RPMI8226 (cell line): ENCODE measurements at regions not wholly inside any gene's neighbourhood (a gene's known extent, or its start where the extent isn't known, plus 50 kb on each side); places are given as distances from the start of the nearest gene placed in this dataset.
"Not testable (repeated sequence)": the region's sequence is repeated elsewhere in the genome, so short reads cannot be mapped to it uniquely, and the experiment has no call there.

Experiments used
- DNase-seq: peaks from one replicate; pipeline ENCODE4 v3.0.0-alpha.2; 2015

DNA sequence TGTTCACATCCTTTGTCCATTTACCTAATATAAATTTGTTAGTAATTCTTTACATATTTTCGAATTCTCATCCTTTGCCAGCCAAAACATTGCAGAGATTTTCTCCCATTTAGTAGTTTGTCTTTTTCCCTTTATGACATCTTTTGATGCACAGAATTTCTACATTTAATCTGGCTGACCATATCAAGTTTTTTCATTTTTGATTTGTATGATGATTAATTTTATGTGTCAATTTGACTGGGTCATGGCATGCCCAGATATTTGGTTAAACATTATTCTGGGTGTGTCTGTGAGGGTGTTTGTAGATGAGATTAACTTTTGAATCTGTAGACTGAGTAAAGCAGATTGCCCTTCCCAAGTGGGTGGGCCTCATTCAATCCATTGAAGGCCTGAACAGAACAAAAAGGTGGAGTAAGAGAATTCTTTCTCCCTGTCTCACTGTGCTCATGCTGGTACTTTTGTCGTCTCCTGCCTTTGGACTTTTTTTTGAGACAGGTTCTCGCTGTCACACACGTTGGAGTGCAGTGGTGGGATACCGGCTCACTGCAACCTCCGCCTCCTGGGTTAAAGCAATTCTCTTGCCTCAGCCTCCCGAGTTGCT, 72.1 kb upstream of the EPB41L1 start:
- no peak for DNase-seq

DNA sequence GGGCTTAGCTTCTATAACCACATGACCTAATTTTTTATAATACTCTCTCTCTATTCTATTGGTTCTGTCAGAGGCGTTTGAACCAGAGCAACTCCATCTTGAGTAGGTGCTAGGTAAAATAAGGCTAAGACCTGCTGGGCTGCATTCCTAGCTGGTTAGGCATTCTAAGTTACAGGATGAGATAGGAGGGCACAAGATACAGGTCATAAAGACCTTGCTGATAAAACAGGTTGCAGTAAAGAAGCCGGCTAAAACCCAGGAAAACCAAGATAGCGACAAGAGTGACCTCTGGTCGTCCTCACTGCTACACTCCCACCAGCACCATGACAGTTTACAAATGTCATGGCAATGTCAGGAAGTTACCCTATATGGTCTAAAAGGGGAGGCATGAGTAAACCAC, 71.3 kb upstream of the EPB41L1 start:
- not testable (repeated sequence) for DNase-seq

DNA sequence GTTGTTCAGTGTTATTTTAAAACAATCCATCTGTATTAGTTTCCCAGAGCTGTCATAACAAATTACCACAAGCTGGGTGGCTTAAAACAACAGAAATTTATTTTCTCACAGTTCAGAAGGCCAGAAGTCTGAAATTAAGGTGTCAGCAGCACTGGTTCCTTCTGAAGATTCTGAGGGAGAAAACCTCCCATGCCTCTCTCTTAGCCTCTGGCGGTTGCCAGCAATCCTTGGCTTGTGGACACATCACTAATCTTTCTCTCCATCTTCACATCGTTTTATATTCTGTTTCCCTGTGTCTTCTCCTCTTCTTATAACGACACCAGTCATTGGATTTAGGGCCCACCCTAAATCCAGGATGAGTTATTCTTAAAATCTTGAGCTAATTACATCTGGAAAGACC, 70.2 kb upstream of the EPB41L1 start:
- DNase-seq, result no peak

DNA sequence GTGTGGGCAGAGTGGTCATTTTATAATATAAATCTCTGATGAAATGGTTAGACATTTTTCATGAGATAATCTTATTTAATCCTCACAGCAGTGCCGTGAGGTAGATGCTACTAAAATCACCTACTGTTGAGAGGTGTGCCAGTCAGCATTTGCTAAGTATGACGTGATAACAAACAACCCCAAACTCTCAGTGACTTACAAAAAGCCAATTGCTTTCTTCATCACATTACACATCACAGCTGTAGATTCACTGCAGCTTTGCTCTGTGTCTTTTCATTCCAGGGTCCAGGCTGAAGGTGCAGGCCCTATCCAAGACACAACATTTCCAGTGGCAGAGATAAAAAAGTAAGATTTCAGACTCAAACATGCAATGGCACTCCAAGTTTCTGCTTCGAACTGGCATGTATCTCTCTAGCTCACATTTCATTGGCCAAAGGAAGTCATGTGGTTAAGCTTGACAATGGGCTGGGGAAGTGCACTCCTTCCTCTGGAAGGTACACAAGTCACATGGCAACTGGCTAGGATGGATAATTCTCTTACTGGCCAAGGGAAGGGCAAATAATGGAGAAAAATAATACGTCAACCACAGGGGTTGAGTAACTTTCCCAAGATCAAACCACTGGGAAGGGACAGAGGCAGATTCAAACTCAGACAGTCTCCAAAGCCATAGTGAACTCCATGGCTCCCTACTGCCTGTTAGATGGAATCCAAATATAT, 69.5 kb upstream of the EPB41L1 start:
- no peak for DNase-seq

DNA sequence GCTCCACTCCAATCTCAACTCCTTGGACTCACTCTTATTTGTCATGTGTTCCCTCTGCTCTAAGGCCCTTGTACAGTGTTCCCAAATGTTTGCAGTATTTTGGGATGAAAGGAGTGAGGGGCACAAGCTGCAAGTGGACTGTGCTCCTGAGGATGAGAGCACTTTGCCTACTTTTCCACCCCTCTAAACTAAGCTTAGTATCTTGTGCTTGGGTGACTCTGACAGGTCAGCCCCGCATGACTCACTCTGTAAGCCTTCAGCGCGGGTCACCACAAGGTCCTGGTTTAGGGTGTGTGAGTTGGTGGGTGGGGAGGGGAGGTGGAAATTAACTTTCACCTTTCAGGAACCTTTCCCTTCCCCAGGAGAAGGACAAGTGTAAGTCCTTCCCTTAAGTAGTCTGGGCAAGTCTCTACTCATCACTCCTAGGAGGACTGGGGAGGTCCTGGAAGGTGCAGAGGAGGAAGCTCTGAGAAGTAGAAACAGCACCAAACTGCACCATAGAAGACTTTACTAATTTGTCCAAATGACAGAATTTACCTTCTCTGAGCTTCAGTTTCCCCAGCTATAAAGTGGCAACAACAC, 68.8 kb upstream of the EPB41L1 start:
- DNase-seq, result no peak

GRCh38 chr20:36086767-36087166, 67.8 kb upstream of the EPB41L1 start:
- DNase-seq, result peak; percentile 26

GRCh38 chr20:36090223-36090622, 64.3 kb upstream of the EPB41L1 start:
- DNase-seq, result peak; percentile 53

- DNase-seq, result no peak
Measured at GRCh38 chr20:36091561-36092397, 62.8 kb upstream of the EPB41L1 start.

DNA sequence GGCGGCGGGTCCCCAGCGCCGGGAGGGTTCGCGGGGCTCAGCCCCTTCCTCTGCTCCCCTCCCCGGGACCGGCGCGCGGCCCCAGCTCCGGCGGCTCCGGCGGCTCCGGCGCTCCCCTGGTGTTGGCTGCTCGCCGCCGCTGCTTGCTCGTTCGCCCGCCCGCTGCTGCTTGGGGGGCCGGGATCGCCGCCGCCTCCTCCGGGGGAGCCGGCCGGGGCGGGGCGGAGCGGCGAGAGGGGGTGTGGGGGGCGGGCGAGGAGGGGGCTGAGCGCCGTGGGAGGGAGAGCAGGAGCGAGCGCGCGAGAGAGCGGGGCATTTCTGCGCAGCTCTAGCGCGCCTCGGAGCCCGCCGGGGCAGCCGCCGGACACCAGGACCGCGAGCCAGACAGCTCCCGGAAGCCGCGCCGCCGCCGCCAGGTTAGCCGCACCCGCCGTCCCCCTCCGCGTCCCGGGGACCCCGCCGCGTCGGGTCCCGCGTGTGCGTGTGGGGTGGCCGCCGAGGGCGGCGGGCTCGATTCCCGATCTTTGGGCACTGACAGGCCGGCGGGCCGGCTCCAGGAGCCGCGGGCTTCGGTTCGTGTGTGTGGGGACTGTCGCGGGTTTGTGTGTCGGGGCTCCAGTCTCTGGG, 62.0 kb upstream of the EPB41L1 start:
- DNase-seq, result peak; percentile 51

- DNase-seq, result peak; percentile 78
Measured at GRCh38 chr20:36093025-36093803, 61.3 kb upstream of the EPB41L1 start.

GRCh38 chr20:36093804-36094145, 60.8 kb upstream of the EPB41L1 start:
- no peak for DNase-seq

DNA sequence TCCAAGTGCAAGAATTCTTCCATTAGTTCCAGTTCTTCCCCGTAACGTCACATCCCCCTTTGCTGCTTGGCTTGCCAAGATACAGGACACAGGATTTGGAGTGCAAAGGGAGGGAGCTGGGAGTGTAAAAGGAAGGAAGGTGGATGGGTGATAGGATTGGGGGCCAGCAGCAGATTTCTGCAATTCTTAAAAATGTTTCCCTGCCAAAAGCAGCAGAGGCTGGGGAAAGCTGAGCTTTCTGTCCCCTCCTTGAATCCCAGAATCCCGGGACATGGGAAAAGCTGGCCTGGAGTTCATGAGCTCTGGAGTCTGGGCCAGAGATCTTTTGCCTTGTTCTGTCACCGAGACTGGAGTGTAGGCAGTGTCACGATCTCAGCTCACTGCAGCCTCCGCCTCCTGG, 60.0 kb upstream of the EPB41L1 start:
- no peak for DNase-seq

- no peak for DNase-seq
Measured at GRCh38 chr20:36096435-36096834, 58.1 kb upstream of the EPB41L1 start.

DNA sequence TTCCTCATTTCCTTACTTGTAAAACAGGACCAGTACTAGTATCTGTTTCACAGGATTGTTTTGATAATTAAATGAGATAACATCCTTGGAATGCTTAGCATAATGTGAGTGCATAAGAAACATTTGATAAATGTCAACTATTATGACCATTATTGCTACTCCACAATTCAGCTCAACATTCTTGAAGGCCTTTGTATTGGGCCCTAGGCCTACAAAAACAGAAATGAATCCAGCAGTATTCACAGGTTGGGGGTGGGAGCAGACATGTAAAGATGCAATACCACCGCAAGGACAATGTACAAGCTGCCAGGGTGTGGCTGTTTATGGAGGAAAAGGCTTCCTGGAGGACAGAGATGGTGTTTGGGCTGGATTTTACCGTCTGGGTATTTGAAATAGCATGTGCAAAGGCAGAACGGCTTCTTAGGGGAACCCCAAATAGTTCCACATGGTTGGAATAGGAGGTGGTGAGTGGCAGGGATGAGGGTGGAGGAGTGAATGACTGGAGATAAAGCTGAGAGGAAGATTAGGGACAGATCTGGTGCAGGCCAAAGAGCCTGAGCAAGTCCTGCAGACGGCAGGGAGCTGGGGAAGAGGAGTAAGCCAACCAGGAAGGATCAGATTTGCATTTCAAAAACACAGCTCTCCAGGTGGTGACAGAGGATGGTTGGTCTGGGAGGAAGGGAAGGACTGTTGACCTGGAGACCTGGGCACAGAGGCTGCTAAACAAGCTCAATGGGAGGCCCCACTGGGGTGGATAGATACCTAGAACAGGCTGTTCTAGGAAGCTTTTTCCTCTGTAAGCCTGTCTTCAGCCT, 57.0 kb upstream of the EPB41L1 start:
- peak; percentile 52 for DNase-seq

DNA sequence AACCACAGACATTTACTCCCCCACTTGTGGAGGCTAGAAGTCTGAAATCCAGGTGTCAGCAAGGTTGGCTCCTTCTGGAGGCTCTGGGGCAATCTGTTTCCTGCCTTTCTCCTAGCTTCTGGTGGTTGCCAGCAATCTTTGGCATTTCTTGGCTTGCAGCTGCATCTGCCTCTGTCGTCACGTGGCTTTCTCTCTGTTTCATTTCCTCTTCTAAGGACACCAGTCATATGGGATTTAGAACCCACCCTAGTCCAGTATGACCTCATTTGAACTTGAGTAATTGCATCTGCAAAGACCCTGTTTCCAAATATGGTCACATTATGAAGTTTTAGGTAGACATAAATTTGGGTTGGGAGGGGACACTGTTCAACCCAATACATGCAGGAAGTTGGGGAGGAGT, 56.2 kb upstream of the EPB41L1 start:
- peak; percentile 97 for DNase-seq

GRCh38 chr20:36099106-36099505, 55.4 kb upstream of the EPB41L1 start:
- DNase-seq, result no peak

DNA sequence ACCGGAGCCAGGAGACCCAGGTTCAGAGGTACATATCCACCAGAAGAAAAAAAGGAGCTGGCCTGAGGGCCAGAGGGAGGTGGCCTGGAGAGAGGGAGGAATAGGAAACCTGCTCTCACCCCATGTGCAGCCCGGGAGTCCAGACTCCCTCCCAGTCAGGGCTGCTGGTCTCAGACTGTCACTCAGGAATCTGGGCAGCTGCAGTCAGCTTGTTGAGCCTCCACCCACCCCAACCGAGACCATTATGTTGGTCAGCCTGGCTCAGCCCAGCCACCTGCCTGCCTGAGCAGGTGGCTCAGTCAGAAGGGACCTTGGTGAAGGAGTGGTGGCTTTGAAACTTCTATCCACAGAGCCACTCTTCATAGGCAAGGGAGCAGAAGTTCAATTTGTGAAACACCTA, 53.3 kb upstream of the EPB41L1 start:
- peak; percentile 90 for DNase-seq

DNA sequence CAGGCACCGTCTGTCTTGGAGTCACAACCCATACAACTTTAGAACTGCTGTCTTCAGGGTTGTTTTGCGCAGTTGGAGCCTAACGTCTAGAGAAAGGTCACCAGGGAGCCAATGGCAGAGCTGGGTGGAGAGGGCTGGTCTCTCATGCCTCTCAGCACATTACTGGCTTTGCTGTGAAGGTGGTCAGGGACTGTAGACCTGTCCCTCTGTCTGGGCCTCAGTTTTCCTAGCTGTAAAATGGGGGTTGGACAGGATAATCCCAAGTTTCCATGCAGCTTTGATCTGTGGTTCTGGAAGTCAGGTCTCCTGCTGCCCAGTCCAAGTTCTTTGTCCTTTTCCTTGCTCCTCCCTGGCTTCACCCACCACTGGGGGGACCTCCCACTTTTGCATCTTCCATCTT, 52.2 kb upstream of the EPB41L1 start:
- peak; percentile 51 for DNase-seq

DNA sequence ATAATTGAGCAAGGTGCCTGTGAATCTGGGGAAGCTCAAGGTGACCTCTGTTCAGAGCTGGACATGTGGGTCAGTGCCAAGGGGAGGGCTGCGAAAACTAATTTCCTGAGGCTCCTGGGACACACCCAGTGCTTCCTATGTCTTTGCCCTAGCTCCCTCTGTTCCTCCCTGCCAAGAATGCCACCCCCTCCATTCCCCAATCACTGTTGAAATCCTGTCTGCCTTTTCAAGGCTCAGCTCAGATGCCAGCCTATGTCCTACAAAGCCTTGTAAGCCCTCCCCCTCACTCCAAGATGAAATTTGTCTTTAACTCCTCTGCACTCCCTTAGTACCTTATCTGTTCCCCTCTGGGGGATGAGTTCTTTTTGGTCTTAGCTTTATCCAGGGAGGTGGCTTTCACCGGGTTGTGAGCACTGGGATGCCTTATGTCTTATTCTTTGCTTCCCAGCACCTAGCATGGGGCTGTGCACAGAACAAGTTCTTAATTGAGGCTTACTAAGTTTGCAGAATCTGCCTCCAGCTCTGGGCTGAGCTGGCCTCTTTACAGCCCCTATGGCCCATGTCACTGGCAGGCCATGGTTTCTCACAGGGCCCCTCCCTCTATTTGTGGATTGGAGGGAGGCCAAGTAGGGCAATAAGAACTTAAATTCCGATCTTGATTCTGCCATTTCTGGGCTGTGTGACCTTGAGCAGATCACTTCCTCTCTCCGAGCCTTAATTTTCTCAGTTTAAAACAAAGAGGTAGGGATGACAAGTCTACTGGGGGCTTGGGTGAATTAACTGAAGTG, 51.5 kb upstream of the EPB41L1 start:
- DNase-seq, result peak; percentile 61

DNA sequence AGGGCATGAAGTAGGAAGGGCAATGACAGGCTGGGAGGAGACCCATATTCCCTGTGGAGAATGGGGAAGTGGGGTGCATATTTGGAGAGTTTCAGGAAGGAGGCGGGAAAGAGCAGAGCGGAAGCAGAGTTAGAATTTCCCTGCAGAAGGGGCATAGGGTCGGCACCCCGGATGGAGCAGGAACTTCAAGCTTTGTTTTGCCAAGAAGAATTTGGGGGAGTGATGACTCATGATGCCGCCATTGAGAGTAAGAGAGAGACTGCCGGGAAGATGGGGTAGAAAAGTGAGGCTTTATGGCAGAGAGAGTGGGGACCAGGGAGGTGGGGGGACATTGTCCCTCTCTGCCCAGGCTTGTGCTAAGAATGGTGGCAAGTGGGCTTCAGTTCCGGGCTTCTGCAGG, 50.3 kb upstream of the EPB41L1 start:
- DNase-seq, result no peak
